Keratinocyte (primary cell): ENCODE measurements at regions not wholly inside any gene's neighbourhood (a gene's known extent, or its start where the extent isn't known, plus 50 kb on each side); places are given as distances from the start of the nearest gene placed in this dataset.

Experiments used
- EZH2 ChIP-seq: IDR thresholded peaks from one replicate; pipeline ENCODE4 v1.6.1; 2012; ENCODE audit warnings: inconsistent platforms, mild to moderate bottlenecking, low read length, moderate library complexity
- TF ChIP-seq, protein P1 (sequence below), 3 experiments: IDR thresholded peaks in 1 of 3; conservative IDR thresholded peaks in 1 of 3; optimal IDR thresholded peaks in 1 of 3; 2 replicates in 2 of 3; 3 replicates in 1 of 3; pipeline versions ENCODE3 to v1.5.1; 2011; ENCODE audit warnings: low read length in 3 of 3, mild to moderate bottlenecking in 3 of 3, moderate library complexity in 2 of 3, control low read depth in 1 of 3, inconsistent platforms in 1 of 3; ENCODE audit not compliant: insufficient read depth in 2 of 3; ENCODE audit errors: extremely low read depth in 1 of 3

DNA sequence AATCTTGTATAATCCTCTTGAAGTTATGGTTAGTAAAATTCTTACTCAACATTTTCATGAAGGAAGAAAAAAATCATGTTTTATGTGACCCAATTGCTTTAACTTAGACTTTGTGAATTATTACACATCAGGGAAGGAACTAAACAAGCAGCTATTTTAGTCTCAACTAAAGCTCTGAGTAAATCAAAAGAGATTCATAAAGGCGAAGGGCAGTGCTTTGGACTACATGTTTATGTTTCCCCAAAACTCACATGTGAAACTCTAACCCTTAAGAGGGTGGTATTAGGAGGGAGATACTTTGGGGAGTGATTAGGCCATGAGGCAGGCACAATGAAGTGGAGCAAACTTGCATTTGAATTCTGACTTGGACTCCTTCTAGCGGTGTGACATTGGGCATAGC, 283.7 kb upstream of the POU3F3 start:
- TF ChIP-seq, protein P1, sequence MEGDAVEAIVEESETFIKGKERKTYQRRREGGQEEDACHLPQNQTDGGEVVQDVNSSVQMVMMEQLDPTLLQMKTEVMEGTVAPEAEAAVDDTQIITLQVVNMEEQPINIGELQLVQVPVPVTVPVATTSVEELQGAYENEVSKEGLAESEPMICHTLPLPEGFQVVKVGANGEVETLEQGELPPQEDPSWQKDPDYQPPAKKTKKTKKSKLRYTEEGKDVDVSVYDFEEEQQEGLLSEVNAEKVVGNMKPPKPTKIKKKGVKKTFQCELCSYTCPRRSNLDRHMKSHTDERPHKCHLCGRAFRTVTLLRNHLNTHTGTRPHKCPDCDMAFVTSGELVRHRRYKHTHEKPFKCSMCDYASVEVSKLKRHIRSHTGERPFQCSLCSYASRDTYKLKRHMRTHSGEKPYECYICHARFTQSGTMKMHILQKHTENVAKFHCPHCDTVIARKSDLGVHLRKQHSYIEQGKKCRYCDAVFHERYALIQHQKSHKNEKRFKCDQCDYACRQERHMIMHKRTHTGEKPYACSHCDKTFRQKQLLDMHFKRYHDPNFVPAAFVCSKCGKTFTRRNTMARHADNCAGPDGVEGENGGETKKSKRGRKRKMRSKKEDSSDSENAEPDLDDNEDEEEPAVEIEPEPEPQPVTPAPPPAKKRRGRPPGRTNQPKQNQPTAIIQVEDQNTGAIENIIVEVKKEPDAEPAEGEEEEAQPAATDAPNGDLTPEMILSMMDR (optimal IDR thresholded peaks at IDR 0.05 in 1 of 3, IDR thresholded peaks at IDR 0.05 in 1 of 3, conservative IDR thresholded peaks at IDR 0.05 in 1 of 3; ENCODE audit: extremely low read depth in 1 of 3, insufficient read depth in 2 of 3, low read length in 3 of 3) = no peak
- TF ChIP-seq EZH2 = no peak
